HEK293T (cell line): ENCODE measurements at regions not wholly inside any gene's neighbourhood (a gene's known extent, or its start where the extent isn't known, plus 50 kb on each side); places are given as distances from the start of the nearest gene placed in this dataset.

Source experiments
- ARNT ChIP-seq: fragments of 450-650 bp; IDR thresholded peaks from 2 replicates; pipeline ENCODE4 v1.6.1; 2017; ENCODE audit warnings: mild to moderate bottlenecking
- ELF4 ChIP-seq: fragments of 450-650 bp; IDR thresholded peaks from 2 replicates; pipeline ENCODE4 v1.6.1; 2017; ENCODE audit warnings: antibody characterized with exemption
- PKNOX1 ChIP-seq: fragments of 450-650 bp; IDR thresholded peaks from 2 replicates; pipeline ENCODE4 v1.6.1; 2016
- SUZ12 ChIP-seq: fragments of 450-650 bp; IDR thresholded peaks from 2 replicates; pipeline ENCODE4 v1.6.1; 2016; ENCODE audit warnings: mild to moderate bottlenecking
- TARDBP ChIP-seq: fragments of 450-650 bp; IDR thresholded peaks from 2 replicates; pipeline ENCODE4 v1.6.1; 2016

DNA sequence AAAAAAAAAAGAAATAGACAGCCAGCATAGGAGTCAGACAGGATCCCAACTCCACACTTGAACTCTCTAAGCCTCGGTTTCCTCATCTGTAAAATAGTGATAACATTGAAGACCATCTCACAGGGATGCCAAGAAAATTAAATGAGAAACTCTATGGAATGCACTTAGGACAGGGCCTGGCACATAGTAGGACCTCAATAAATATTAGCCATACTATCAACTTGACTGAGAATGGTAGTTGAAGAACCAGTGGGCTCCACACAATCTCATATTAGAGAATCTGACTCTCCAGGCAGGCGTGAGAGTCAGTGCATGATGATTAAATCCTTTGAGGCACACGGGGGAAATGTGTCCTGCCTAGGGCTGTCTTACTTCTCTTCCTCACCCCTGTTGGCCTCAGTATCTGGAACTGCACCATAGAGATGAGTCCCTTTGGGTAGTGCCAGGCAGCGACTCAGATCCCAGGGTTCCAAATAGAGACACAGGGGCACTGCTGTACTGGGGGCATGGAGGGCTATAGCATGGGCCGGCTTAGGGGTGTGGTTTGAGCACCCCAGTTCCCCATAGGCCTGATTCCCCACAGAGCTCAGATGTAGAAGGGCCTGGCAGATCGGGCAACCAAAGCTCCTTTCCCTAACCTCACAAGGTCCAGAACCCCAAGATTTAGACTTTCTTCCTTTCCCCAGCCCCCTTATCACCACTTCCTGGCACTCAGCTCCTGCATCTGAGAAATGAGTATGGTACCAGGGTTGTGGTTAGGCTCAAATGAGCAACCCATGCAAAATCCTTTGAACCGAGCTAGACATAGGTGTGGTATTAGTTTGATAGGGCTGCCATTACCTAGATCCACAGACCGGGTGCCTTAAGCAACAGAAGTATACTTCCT, 51.3 kb upstream of the CAB39 start:
- TF ChIP-seq SUZ12 (no peak), ELF4 (no peak), TARDBP (no peak), PKNOX1 (no peak), ARNT (no peak)
